H1 (cell line): ENCODE measurements at regions not wholly inside any gene's neighbourhood (a gene's known extent, or its start where the extent isn't known, plus 50 kb on each side); places are given as distances from the start of the nearest gene placed in this dataset.
A peak's percentile ranks its signal among the peaks of the same experiment; 100 is the strongest.

Source experiments
- CTCF ChIA-PET: fragments of 300-600 bp; sonication (Branson Sonifier 250); formaldehyde crosslinking; loops from one replicate; lab custom pipeline; 2021; ENCODE audit not compliant: partially characterized antibody; lab: Charles Lee
- POLR2A ChIA-PET: fragments of 300-600 bp; sonication (Branson Sonifier 250); formaldehyde crosslinking; loops from one replicate; lab custom pipeline; 2021; ENCODE audit warnings: inconsistent platforms; ENCODE audit not compliant: partially characterized antibody; lab: Charles Lee
- DNase-seq, 2 experiments: peaks; one replicate each; pipeline versions ENCODE4 v3.0.0 to v3.0.0-alpha.2; 2010 to 2022; ENCODE audit warnings: low spot score in 2 of 2, low read depth in 1 of 2, mixed read lengths in 1 of 2
- FAIRE-seq: peaks from 2 replicates; lab custom pipeline; 2011; peaks lifted over from hg19 to GRCh38; lab: Jason Lieb, UNC
- H2AFZ ChIP-seq: 2 replicates; pipeline ENCODE4 v1.8.1; 2012; ENCODE audit warnings: low read length, inconsistent platforms
- H2AK5ac ChIP-seq: 2 replicates; pipeline ENCODE4 v1.6.1; 2013; ENCODE audit warnings: low read depth, low read length
- H2BK120ac ChIP-seq: replicated peaks from 2 replicates; pipeline ENCODE3; 2013; ENCODE audit warnings: low read depth, low read length, inconsistent platforms
- H2BK12ac ChIP-seq: 2 replicates; pipeline ENCODE4 v1.6.1; 2013; ENCODE audit warnings: low read depth, low read length
- H2BK15ac ChIP-seq: 2 replicates; pipeline ENCODE4 v1.6.1; 2013; ENCODE audit warnings: low read length
- H2BK20ac ChIP-seq: 2 replicates; pipeline ENCODE4 v1.6.1; 2013; ENCODE audit warnings: low read length
- H2BK5ac ChIP-seq: 2 replicates; pipeline ENCODE4 v1.6.1; 2013; ENCODE audit warnings: low read depth, low read length
- H3K14ac ChIP-seq: 2 replicates; pipeline ENCODE4 v1.6.1; 2013; ENCODE audit warnings: inconsistent platforms; ENCODE audit not compliant: insufficient read length
- H3K18ac ChIP-seq: 2 replicates; pipeline ENCODE4 v1.6.1; 2013; ENCODE audit warnings: low read length; ENCODE audit errors: extremely low read depth
- H3K23ac ChIP-seq: 2 replicates; pipeline ENCODE4 v1.6.1; 2013; ENCODE audit warnings: inconsistent platforms; ENCODE audit not compliant: insufficient read length
- H3K23me2 ChIP-seq: 2 replicates; pipeline ENCODE4 v1.6.1; 2013; ENCODE audit warnings: low read depth, low read length
- H3K27ac ChIP-seq: 2 replicates; pipeline ENCODE4 v1.6.1; 2011; ENCODE audit warnings: low read depth, low read length, inconsistent platforms
- H3K27me3 ChIP-seq, 4 experiments: replicated peaks in 1 of 4; 1 replicate in 1 of 4; 2 replicates in 3 of 4; pipeline versions ENCODE4 v1.6.1 to v1.8.1; 2011 to 2013; ENCODE audit warnings: low read length in 3 of 4, mild to moderate bottlenecking in 3 of 4, inconsistent platforms in 2 of 4, mixed read lengths in 2 of 4, moderate library complexity in 1 of 4; ENCODE audit not compliant: control insufficient read depth in 3 of 4, insufficient read depth in 3 of 4; ENCODE audit errors: extremely low read depth in 1 of 4
- H3K36me3 ChIP-seq, 4 experiments: 2 replicates each; pipeline versions ENCODE4 v1.6.1 to v1.8.1; 2011 to 2013; ENCODE audit warnings: mild to moderate bottlenecking in 4 of 4, low read length in 3 of 4, moderate library complexity in 2 of 4, control low read depth in 1 of 4, inconsistent platforms in 1 of 4; ENCODE audit not compliant: insufficient read depth in 4 of 4, control insufficient read depth in 2 of 4
- H3K4ac ChIP-seq: replicated peaks from 2 replicates; pipeline ENCODE3; 2013; ENCODE audit warnings: low read length, low read depth, mixed read lengths, inconsistent platforms; ENCODE audit not compliant: insufficient read length
- H3K4me1 ChIP-seq, 4 experiments: replicated peaks in 1 of 4; 1 replicate in 1 of 4; 2 replicates in 3 of 4; pipeline versions ENCODE4 v1.6.1 to v1.8.1; 2011 to 2013; ENCODE audit warnings: low read length in 3 of 4, inconsistent platforms in 2 of 4, mixed read lengths in 1 of 4; ENCODE audit not compliant: insufficient read depth in 4 of 4, control insufficient read depth in 3 of 4
- H3K4me2 ChIP-seq, 2 experiments: 2 replicates each; pipeline versions ENCODE4 v1.6.1 to v1.8.1; 2011 to 2013; ENCODE audit warnings: low read depth in 2 of 2, low read length in 2 of 2, control low read depth in 1 of 2, inconsistent platforms in 1 of 2, mild to moderate bottlenecking in 1 of 2; ENCODE audit not compliant: insufficient read depth in 1 of 2
- H3K4me3 ChIP-seq, 4 experiments: fragments of 200-600, 300-600 bp in 1 of 4; sonication (generic), shearing (Covaris generic), sonication (Bioruptor Twin) in 1 of 4; 2 replicates each; pipeline versions ENCODE4 v1.5.1 to v1.8.1; 2011 to 2016; ENCODE audit warnings: low read length in 4 of 4, low read depth in 3 of 4, control low read depth in 2 of 4, inconsistent platforms in 2 of 4, mild to moderate bottlenecking in 2 of 4, mixed read lengths in 1 of 4, moderate library complexity in 1 of 4; ENCODE audit not compliant: insufficient read depth in 2 of 4; ENCODE audit errors: extremely low read depth in 1 of 4
- H3K56ac ChIP-seq: replicated peaks from 2 replicates; pipeline ENCODE3; 2013; ENCODE audit warnings: low read depth, mild to moderate bottlenecking, mixed read lengths, low read length, inconsistent platforms; ENCODE audit not compliant: insufficient read length
- H3K79me1 ChIP-seq: 2 replicates; pipeline ENCODE4 v1.6.1; 2013; ENCODE audit warnings: low read depth, low read length, control low read depth
- H3K79me2 ChIP-seq, 2 experiments: 2 replicates each; pipeline versions ENCODE4 v1.6.1 to v1.8.1; 2012 to 2013; ENCODE audit warnings: low read length in 2 of 2, mild to moderate bottlenecking in 2 of 2, inconsistent platforms in 1 of 2; ENCODE audit not compliant: insufficient read depth in 2 of 2, control insufficient read depth in 1 of 2
- H3K9ac ChIP-seq, 4 experiments: replicated peaks in 1 of 4; 1 replicate in 1 of 4; 2 replicates in 3 of 4; pipeline versions ENCODE4 v1.6.1 to v1.8.1; 2011 to 2013; ENCODE audit warnings: low read depth in 3 of 4, low read length in 3 of 4, control low read depth in 2 of 4, mild to moderate bottlenecking in 2 of 4, moderate library complexity in 2 of 4, inconsistent platforms in 1 of 4; ENCODE audit errors: extremely low read depth in 1 of 4
- H3K9me3 ChIP-seq, 2 experiments: 2 replicates each; pipeline versions ENCODE4 v1.6.1 to v1.8.1; 2012 to 2013; ENCODE audit warnings: mild to moderate bottlenecking in 2 of 2, moderate library complexity in 2 of 2, control low read depth in 1 of 2, inconsistent platforms in 1 of 2, low read depth in 1 of 2, low read length in 1 of 2, mixed read lengths in 1 of 2; ENCODE audit not compliant: insufficient read depth in 2 of 2
- H4K20me1 ChIP-seq, 2 experiments: replicated peaks in 1 of 2; 2 replicates each; pipeline versions ENCODE3 to v1.8.1; 2011 to 2013; ENCODE audit warnings: inconsistent platforms in 2 of 2, low read length in 2 of 2, mild to moderate bottlenecking in 1 of 2; ENCODE audit not compliant: insufficient read depth in 2 of 2, control insufficient read depth in 1 of 2
- H4K5ac ChIP-seq: 2 replicates; pipeline ENCODE4 v1.6.1; 2013; ENCODE audit warnings: low read length, low read depth, mixed read lengths, inconsistent platforms; ENCODE audit not compliant: insufficient read length
- H4K8ac ChIP-seq: 2 replicates; pipeline ENCODE4 v1.8.0; 2013; ENCODE audit warnings: mild to moderate bottlenecking, moderate library complexity, low read length, inconsistent platforms; ENCODE audit not compliant: insufficient read depth; ENCODE audit errors: extremely low read depth
- H4K91ac ChIP-seq: replicated peaks from 2 replicates; pipeline ENCODE3; 2013; ENCODE audit warnings: low read length, mixed read lengths, inconsistent platforms; ENCODE audit not compliant: insufficient read length
- CBX8 ChIP-seq: fragments of 300-800, 300-1000 bp; sonication (generic); IDR thresholded peaks from 2 replicates; pipeline ENCODE4 v1.7.1; 2016; ENCODE audit warnings: low read depth, low read length, borderline replicate concordance
- CTBP2 ChIP-seq: IDR thresholded peaks from 2 replicates; pipeline ENCODE4 v1.7.0; 2011; ENCODE audit warnings: borderline replicate concordance, mild to moderate bottlenecking, moderate library complexity, mixed read lengths, low read length; ENCODE audit not compliant: insufficient read depth, insufficient read length
- E2F6 ChIP-seq: IDR thresholded peaks from 2 replicates; pipeline ENCODE4 v1.6.1; 2012; ENCODE audit warnings: inconsistent platforms
- EGR1 ChIP-seq: IDR thresholded peaks from 2 replicates; pipeline ENCODE4 v1.6.1; 2011; ENCODE audit warnings: low read depth, low read length, borderline replicate concordance
- HDAC6 ChIP-seq: IDR thresholded peaks from one replicate; pipeline ENCODE4 v1.7.1; 2012; ENCODE audit warnings: low read depth, mild to moderate bottlenecking, inconsistent platforms, low read length, moderate library complexity
- MAFK ChIP-seq: IDR thresholded peaks from 2 replicates; pipeline ENCODE4 v1.6.1; 2012; ENCODE audit warnings: low read depth, mild to moderate bottlenecking, improper control_type of control experiment, low read length
- RFX5 ChIP-seq: IDR thresholded peaks from 2 replicates; pipeline ENCODE4 v1.6.1; 2011; ENCODE audit warnings: low read depth, low read length, improper control_type of control experiment, borderline replicate concordance
- SIN3A ChIP-seq, 2 experiments: IDR thresholded peaks in 1 of 2; conservative IDR thresholded peaks in 1 of 2; 2 replicates each; pipeline ENCODE4 v1.6.1; 2011 to 2012; ENCODE audit warnings: low read length in 2 of 2, improper control_type of control experiment in 1 of 2, low read depth in 1 of 2, mild to moderate bottlenecking in 1 of 2
- SP2 ChIP-seq: IDR thresholded peaks from 2 replicates; pipeline ENCODE4 v1.6.1; 2012; ENCODE audit warnings: mild to moderate bottlenecking, low read length, inconsistent platforms
- SRF ChIP-seq: IDR thresholded peaks from 2 replicates; pipeline ENCODE4 v1.6.1; 2011; ENCODE audit warnings: mild to moderate bottlenecking, low read depth, low read length, moderate library complexity
- TEAD4 ChIP-seq: IDR thresholded peaks from 2 replicates; pipeline ENCODE4 v1.6.1; 2012; ENCODE audit warnings: low read depth, low read length, inconsistent platforms, mixed read lengths
- WGBS, 2 experiments: shearing (Covaris generic) in 1 of 2; methylation state at CpG; one replicate each; pipeline versions ENCODE4 v1.1.6 to v1.1.7; 2013 to 2015; ENCODE audit warnings: low lambda C conversion rate in 2 of 2, mixed read lengths in 2 of 2, inconsistent platforms in 1 of 2, low coverage in 1 of 2, missing lambda C conversion rate in 1 of 2; ENCODE audit not compliant: insufficient replicate concordance in 2 of 2, insufficient coverage in 1 of 2, insufficient read length in 1 of 2; ENCODE audit errors: extremely low coverage in 1 of 2, missing lambda C conversion rate in 1 of 2; 5-methylcytosine and 5-hydroxymethylcytosine counted together

DNA sequence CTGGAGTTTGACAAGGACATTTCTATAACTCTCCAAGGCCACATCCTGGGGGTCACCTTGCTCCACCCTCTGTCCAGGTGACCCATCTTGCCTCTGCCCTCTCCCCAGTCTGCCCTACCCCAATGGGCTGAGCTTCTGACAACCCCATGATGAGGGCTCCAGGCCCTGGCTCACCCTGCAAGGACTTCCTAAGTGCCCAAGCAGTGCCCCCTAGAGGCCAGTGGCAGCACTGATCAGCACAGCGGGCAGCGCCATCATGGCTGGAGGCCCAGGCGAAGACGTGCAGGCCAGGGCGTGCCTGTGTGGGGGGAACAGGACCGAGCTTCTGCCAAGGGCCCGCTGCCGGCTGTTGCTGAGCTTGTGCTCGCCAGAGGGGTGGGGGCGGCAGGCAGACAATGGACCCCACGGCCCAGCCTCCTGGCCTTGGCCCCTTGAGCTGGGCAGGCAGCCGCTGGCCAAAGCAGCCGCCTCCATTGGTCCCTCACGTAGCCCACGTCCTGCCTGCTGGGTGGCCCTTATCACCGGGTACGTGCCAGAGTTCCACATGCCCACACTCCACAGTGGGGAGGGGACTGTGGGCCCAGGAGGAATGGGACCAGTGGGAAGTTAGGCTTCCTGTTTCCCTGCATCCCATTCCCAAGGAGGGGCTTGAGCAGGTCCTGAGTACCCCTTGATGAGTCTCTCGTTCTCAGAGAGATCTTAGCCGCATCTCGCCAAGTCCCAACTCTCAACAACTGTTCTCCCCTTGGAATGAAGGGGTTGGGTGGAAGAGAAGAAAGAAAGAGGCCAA lies 64.3 kb downstream of the MRPL14 start:
- DNase-seq = peak in 1 of 2 experiments; percentile 95
- Histone ChIP-seq H3K4me2 (no peak overlapping the region), H4K20me1 (no peaks in the 10 kb centered on the region), H2BK15ac (peak overlapping the region; percentile 95; the same call in 1 of the 2 replicates), H4K8ac (peak overlapping the region; percentile 79; the same call in 1 of the 2 replicates), H3K18ac (peak overlapping the region; percentile 48; the same call in 1 of the 2 replicates), H3K9ac (no peak overlapping the region), H3K4ac (no peak overlapping the region), H3K4me3 (no peak overlapping the region), H2BK20ac (peak overlapping the region; percentile 77; the same call in 1 of the 2 replicates), H2BK12ac (peak overlapping the region; percentile 88; the same call in 1 of the 2 replicates), H3K9me3 (no peaks in the 10 kb centered on the region), H3K23ac (no peak overlapping the region), H2BK120ac (no peak overlapping the region), H4K5ac (peak overlapping the region; percentile 4), H3K79me1 (no peaks in the 10 kb centered on the region), H4K91ac (no peak overlapping the region), H3K14ac (no peak overlapping the region), H3K27me3 (no peaks in the 10 kb centered on the region; a peak in 1 of 7 replicates), H3K56ac (no peak overlapping the region), H3K27ac (no peak overlapping the region), H3K79me2 (no peaks in the 10 kb centered on the region), H3K4me1 (peaks cover 0 to 7% (median 3%) of the 10 kb centered on the region in 4 experiments; a peak in 5 of 7 replicates), H2BK5ac (peak overlapping the region; percentile 75; the same call in 1 of the 2 replicates), H2AK5ac (no peak overlapping the region), H2AFZ (peak overlapping the region; percentile 20; the same call in 1 of the 2 replicates), H3K36me3 (no peaks in the 10 kb centered on the region), H3K23me2 (no peaks in the 10 kb centered on the region)
- CTCF ChIA-PET = interaction anchor here (0.6 to 23.4 kb wide), 60 partner anchors 11 to 393 kb away, joined by 3 to 331 read pairs (median 4); partner anchors contain the start of gene VEGFA
- no peak for FAIRE-seq
- POLR2A ChIA-PET = interaction anchor here (0.8 to 3.7 kb wide), 6 partner anchors 10 to 136 kb away, joined by 3 to 16 read pairs (median 4); no protein-coding TSS in a partner anchor
- WGBS, 2 experiments = 86% methylated on average over 19 of the region's 20 CpGs; no CpG with 5 or more reads in 1 of the 2 experiments
- TF ChIP-seq E2F6 (no peak), RFX5 (no peak), HDAC6 (no peak), SP2 (no peak), MAFK (no peak), CTBP2 (no peak), CBX8 (no peak), SIN3A (conservative IDR thresholded peaks at IDR 0.05 in 1 of 2, IDR thresholded peaks at IDR 0.05 in 1 of 2; ENCODE audit: low read depth in 1 of 2, low read length in 2 of 2) (peak in 1 of 2 experiments; percentile 64; a peak in 1 of 4 replicates), SRF (no peak), TEAD4 (no peak), EGR1 (no peak)
